SIG-M5 treated with dmso at 0.1 percent for 504 hours (cell line): ENCODE measurements at regions not wholly inside any gene's neighbourhood (a gene's known extent, or its start where the extent isn't known, plus 50 kb on each side); places are given as distances from the start of the nearest gene placed in this dataset.

ENCODE experiments used
- DNase-seq: peaks from one replicate; lab custom pipeline; 2025; ENCODE audit not compliant: unreplicated experiment; lab: John Stamatoyannopoulos, UW

DNA sequence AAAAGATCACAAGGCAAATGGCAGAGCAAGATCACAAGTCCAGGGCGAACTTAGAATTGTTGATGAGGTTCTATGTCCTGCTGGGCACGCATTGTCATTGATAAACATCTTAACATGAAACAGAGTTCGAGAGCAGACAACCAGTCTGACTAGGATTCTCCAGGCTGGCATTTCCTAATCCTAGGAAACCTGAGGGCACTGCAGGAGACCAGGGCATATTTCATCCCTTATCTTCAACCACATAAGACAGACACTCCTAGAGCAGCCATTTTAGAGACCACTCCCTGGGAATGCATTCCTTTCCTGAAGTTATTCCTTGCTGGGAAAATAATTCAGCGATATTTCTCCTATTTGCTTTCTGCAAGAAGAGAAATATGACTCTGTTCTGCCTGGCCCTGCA lies 1199.9 kb downstream of the SI start:
- DNase-seq = no peak

GRCh38 chr3:163877805-163878204 lies 1200.5 kb downstream of the SI start:
- DNase-seq = no peak

- no peak for DNase-seq
Measured at GRCh38 chr3:163863146-163863545, 1215.2 kb downstream of the SI start.

GRCh38 chr3:163852233-163852632 lies 1226.1 kb downstream of the SI start:
- no peak for DNase-seq

DNA sequence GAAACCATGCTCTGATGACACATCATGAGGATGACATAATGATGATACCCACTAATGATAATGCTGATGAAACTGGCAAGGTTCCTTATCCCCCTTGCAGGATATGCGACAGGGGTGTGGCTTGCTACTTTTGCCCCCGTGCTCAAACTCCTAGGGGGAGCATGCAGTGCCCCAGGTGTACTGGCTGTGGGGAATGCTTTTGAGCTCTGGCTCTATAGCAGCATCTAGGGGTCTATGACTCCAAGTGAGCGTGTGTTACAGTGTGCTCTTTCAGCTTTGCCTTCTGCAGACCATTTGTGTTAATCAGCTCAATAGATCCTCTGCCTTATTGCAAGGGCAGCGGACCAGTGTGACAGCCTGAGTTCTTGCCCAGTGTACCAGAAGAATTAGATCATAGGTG lies 1239.5 kb downstream of the SI start:
- DNase-seq = no peak

- no peak for DNase-seq
Measured at GRCh38 chr3:163832547-163832946, 1245.7 kb downstream of the SI start.

DNA sequence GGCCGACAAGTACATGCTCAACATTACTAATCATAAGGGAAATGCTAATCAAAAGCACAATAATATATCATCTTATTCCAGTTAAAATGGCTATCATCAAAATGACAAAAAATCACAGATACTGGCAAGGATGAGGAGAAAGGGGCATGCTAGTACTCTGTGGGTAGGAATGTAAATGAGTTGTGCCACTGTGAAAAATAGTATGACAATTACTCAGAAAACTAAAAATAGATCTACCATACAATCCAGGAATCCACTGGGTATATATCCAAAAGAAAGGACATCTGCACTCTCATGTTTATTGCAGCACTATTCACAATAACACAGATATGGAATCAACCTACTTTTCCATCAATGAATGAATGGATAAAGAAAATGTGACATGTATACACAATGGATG lies 1256.5 kb downstream of the SI start:
- DNase-seq = no peak

DNA sequence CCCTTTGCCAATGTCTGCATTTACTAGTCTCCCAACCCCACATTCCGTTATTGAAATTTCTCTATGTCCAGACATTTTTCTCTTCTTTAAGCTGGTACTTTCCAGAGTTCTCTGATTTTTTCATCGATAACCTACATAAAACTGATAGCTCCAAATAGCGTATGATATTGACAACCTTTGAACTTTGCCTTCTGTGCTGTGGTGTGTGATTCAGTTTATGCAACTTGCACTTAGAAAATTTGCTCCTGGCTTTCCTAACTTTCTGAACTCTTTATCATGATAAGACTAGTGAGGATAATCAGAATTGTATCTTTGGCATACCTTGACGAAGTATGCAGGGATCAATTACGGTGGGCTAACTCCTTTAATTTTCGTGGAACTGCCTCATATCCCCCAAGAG lies 1261.3 kb downstream of the SI start:
- DNase-seq = no peak

GRCh38 chr3:163813935-163814334 lies 1264.4 kb downstream of the SI start:
- no peak for DNase-seq

DNA sequence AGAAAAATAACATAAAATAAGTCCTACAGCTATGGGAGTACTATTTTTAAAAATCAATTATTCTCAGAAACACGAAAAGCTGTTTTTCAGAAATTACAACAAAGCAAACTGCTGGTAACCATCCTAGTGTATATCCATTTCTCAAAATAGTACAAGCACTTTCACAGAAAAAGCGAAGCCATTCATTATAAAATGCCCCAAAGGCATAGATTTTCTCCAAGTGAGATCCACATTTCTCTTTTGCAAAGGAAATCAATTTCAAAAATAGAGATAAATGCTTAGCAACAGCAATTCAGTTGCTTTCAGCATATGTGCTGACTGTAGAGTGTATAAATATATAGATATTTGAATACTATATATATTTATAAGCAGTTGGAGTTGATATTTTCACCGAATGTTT lies 1266.3 kb downstream of the SI start:
- DNase-seq = no peak

GRCh38 chr3:163809540-163809993 lies 1268.7 kb downstream of the SI start:
- no peak for DNase-seq

GRCh38 chr3:163786416-163786815 lies 1291.9 kb downstream of the SI start:
- no peak for DNase-seq

DNA sequence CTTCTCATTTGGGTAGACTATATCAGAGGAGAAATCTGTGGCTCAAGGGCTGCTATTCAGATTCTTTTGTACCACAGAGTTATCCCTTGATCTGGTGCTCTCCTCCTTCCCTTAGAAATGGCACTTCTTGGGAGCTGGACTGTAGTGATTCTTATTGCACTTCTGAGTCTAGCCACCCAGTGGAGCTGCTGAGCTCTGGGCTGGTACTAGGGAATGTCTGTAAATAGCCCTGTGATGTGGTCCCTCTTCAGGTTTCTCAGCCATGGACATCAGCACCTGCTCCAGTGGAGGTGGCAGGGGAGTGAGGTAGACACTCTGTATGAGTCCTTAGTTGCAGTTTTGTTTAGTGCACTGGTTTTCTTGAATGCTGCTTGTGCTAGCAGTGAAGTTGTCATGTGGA lies 1292.6 kb downstream of the SI start:
- DNase-seq = peak; percentile 20

GRCh38 chr3:163779396-163780344 lies 1298.6 kb downstream of the SI start:
- no peak for DNase-seq

DNA sequence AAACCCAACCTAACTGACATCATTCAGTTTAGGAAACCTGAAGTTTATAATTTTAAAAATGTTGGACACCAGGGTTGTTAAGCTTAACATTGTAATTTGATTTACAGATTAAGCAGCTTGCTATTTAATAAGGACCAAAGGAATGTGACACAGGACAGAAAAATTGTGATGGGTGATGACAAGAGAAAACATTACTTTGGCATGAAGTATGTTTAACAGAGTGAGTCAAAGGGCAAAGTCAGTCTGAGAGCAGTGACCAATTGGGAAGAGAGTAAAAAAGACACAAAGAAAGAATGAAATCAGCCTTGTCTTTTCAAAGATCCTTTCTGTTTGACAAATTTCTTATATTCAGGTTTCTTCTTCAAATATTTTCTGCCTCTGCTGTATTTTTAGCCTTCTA lies 1301.6 kb downstream of the SI start:
- no peak for DNase-seq

GRCh38 chr3:163773136-163773535 lies 1305.2 kb downstream of the SI start:
- DNase-seq = peak; percentile 11

GRCh38 chr3:163768048-163768447 lies 1310.2 kb downstream of the SI start:
- DNase-seq = no peak

DNA sequence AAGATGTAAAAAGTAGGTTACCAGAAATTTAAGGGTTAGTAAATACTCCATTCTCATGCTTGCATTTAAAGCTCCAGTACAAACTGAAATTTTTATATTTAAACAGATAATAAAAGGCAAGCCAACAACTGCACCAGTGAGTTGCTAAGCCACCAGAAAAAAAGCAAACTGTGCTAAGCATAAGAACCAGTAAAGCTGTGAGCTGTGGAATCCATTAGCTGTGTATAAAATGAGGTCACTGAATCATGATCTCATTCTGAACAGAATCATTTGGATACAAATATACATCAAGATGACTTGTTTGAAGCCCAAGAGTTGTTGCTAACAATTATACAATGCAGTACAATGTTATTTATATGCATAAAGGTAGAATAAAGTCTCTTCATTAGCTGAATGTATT lies 1312.2 kb downstream of the SI start:
- no peak for DNase-seq

DNA sequence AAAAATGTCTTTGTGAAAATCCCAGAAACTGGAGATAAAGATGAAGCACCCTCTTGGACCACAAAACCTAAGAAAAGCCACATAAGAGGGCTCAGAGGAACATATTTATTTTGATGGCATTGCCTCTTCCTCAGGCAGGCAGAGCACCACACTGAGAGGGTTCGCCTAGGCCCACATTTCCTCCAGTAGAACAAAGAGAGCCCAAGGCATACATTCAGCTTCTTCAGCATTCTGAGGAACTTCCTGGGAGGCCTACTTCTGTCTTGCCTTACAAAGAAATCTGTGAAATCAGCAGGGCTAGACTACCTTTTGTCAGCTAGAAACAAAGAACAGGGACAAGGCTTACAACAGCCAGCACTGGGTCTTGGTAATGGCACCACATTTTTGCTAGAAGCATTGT lies 1325.3 kb downstream of the SI start:
- DNase-seq = no peak

GRCh38 chr3:163745204-163745603 lies 1333.1 kb downstream of the SI start:
- DNase-seq = no peak

- no peak for DNase-seq
Measured at GRCh38 chr3:163735394-163735793, 1342.9 kb downstream of the SI start.

DNA sequence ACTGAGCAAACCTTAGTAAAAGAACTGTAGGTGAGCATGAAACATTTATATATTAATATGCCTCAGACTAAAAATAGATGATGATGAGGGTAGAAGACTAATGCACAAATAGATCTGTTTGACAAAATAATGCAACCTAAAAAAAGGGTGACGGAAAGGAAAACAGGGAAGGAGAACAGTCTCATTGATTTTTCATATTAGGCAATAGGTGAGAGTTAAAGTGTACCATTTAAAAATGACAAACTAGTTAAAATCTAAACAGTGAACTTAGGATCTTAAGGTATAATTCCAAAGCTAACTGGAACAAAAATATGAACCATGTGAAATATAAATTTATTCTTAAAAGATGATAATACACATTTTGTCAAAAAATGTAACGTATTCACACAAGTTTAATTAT lies 1347.6 kb downstream of the SI start:
- no peak for DNase-seq

GRCh38 chr3:163726125-163726524 lies 1352.2 kb downstream of the SI start:
- DNase-seq = no peak
